Vagina (tissue), 2 donors: ENCODE measurements at regions not wholly inside any gene's neighbourhood (a gene's known extent, or its start where the extent isn't known, plus 50 kb on each side); places are given as distances from the start of the nearest gene placed in this dataset.

Experiments
- CTCF ChIP-seq, 3 experiments: fragments of 450-650 bp in 2 of 3; fragments of 200-600 bp in 1 of 3; sonication (generic) in 1 of 3; IDR thresholded peaks; one replicate each; pipeline ENCODE4 v1.5.1; 2017 to 2019; ENCODE audit warnings: antibody characterized with exemption in 3 of 3, mild to moderate bottlenecking in 2 of 3, moderate library complexity in 2 of 3
- POLR2A ChIP-seq, 2 donors: fragments of 450-650 bp; IDR thresholded peaks; one replicate each; pipeline ENCODE4 v1.6.1; 2017; ENCODE audit warnings: antibody characterized with exemption in 2 of 2, mild to moderate bottlenecking in 2 of 2, moderate library complexity in 2 of 2
- POLR2AphosphoS5 ChIP-seq, 2 donors: sonication (generic); formaldehyde crosslinking; IDR thresholded peaks; one replicate each; pipeline ENCODE4 v1.9.0; 2017; ENCODE audit warnings: antibody characterized with exemption in 2 of 2, mild to moderate bottlenecking in 2 of 2, low read depth in 1 of 2; ENCODE audit not compliant: insufficient read depth in 1 of 2

DNA sequence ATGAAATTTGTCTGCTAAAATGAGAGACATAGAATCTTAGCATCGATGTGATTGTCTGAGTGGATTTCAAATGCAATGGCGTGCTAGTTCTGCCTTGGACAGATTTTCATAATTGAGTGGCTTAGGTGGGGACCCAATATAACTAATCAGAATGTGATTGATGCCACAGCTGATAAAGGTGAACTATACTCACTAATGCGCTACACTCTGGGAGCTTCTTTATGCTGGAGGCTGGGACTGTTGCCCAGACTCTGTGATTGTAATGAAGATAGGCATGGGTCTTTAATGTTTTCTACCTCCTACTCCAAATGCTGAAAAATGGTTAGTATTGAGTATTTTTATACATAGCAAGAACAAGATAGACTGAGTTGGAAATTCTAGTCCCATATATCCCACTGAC lies 339.5 kb upstream of the SLC39A10 start:
- TF ChIP-seq CTCF (IDR thresholded peaks at IDR 0.05) (no peak), POLR2AphosphoS5 (IDR thresholded peaks at IDR 0.05; ENCODE audit: insufficient read depth in 1 of 2, low read depth in 1 of 2) (no peak), POLR2A (IDR thresholded peaks at IDR 0.05) (no peak)
